Panc1 (cell line): ENCODE measurements at regions not wholly inside any gene's neighbourhood (a gene's known extent, or its start where the extent isn't known, plus 50 kb on each side); places are given as distances from the start of the nearest gene placed in this dataset.

Source experiments
- ATAC-seq: fragments of 200-7000 bp; cut with Tn5 transposase; 2 replicates; pipeline ENCODE4 v1.9.1; 2020; ENCODE audit warnings: mild to moderate bottlenecking, moderate library complexity
- BruUV-seq: library from RNA; stranded (reverse); fragments of 400-500 nt; replicated peaks from 2 replicates; lab custom pipeline; 2021; lab: Mats Ljungman, UMichigan
- CTCF ChIA-PET: fragments of 300-600 bp; sonication (Branson Sonifier 250); formaldehyde crosslinking; loops from one replicate; lab custom pipeline; 2022; ENCODE audit warnings: antibody characterized with exemption; lab: Charles Lee
- POLR2A ChIA-PET: fragments of 300-600 bp; sonication (Branson Sonifier 250); formaldehyde crosslinking; loops from one replicate; lab custom pipeline; 2022; ENCODE audit warnings: antibody characterized with exemption; lab: Charles Lee
- DNase-seq: peaks from one replicate; pipeline ENCODE4 v3.0.0-alpha.2; 2010; ENCODE audit warnings: low read depth, low spot score
- H3K27ac ChIP-seq: 2 replicates; pipeline ENCODE4 v1.5.1; 2011; ENCODE audit warnings: mild to moderate bottlenecking, low read length, inconsistent platforms
- H3K27me3 ChIP-seq: fragments of 200-500 bp; sonication (Bioruptor generic); 2 replicates; pipeline ENCODE4 v1.6.0; 2014; ENCODE audit warnings: low read length, inconsistent platforms; ENCODE audit not compliant: control insufficient read depth, insufficient read depth
- H3K36me3 ChIP-seq: fragments of 200-500 bp; sonication (Bioruptor generic); 2 replicates; pipeline ENCODE4 v1.5.1; 2014; ENCODE audit warnings: inconsistent platforms, mild to moderate bottlenecking, low read length, moderate library complexity; ENCODE audit not compliant: control insufficient read depth, insufficient read depth
- H3K4me1 ChIP-seq: 2 replicates; pipeline ENCODE4 v1.5.1; 2011; ENCODE audit warnings: inconsistent platforms, mild to moderate bottlenecking, low read length, moderate library complexity; ENCODE audit not compliant: control insufficient read depth, insufficient read depth
- H3K4me3 ChIP-seq, 2 experiments: 2 replicates each; pipeline ENCODE4 v1.5.1; 2011 to 2012; ENCODE audit warnings: low read depth in 2 of 2, low read length in 2 of 2, mild to moderate bottlenecking in 2 of 2, inconsistent platforms in 1 of 2, moderate library complexity in 1 of 2
- H3K9me3 ChIP-seq: fragments of 200-500 bp; sonication (Bioruptor generic); 2 replicates; pipeline ENCODE4 v1.5.1; 2014; ENCODE audit warnings: low read depth, mild to moderate bottlenecking, inconsistent platforms, low read length, moderate library complexity; ENCODE audit not compliant: control insufficient read depth, insufficient read depth
- POLR2AphosphoS5 ChIP-seq: IDR thresholded peaks from 2 replicates; pipeline ENCODE4 v1.6.1; 2012; ENCODE audit warnings: mild to moderate bottlenecking, low read depth, low read length, moderate library complexity
- SIN3A ChIP-seq: IDR thresholded peaks from 2 replicates; pipeline ENCODE4 v1.6.1; 2012; ENCODE audit warnings: low read depth, mild to moderate bottlenecking, low read length, moderate library complexity, borderline replicate concordance; ENCODE audit not compliant: insufficient read depth
- TCF7L2 ChIP-seq: IDR thresholded peaks from 2 replicates; pipeline ENCODE4 v1.6.1; 2011; ENCODE audit warnings: mild to moderate bottlenecking, low read depth, low read length, inconsistent platforms
- in situ Hi-C: cut with HindIII; loops from 2 replicates; pipeline ENCODE4 v1.10.0; 2016; ENCODE audit warnings: low sequenced_read_pairs, low pct_unique_long_range_greater_than_20kb
- intact Hi-C: fragments of 100-400 bp; cut with micrococcal nuclease; formaldehyde crosslinking; loops from one replicate; pipeline ENCODE4 v1.10.0; 2022; ENCODE audit not compliant: unreplicated experiment
- TF ChIP-seq, protein P1 (sequence below), 2 experiments: IDR thresholded peaks; 2 replicates each; pipeline ENCODE4 v1.6.1; 2011 to 2012; ENCODE audit warnings: low read depth in 2 of 2, control low read depth in 1 of 2, low read length in 1 of 2, mild to moderate bottlenecking in 1 of 2, moderate library complexity in 1 of 2; ENCODE audit not compliant: insufficient read depth in 1 of 2
- TF ChIP-seq, protein P2 (sequence below): fragments of 450-650 bp; IDR thresholded peaks from 2 replicates; pipeline ENCODE4 v1.5.1; 2017; ENCODE audit warnings: mild to moderate bottlenecking

DNA sequence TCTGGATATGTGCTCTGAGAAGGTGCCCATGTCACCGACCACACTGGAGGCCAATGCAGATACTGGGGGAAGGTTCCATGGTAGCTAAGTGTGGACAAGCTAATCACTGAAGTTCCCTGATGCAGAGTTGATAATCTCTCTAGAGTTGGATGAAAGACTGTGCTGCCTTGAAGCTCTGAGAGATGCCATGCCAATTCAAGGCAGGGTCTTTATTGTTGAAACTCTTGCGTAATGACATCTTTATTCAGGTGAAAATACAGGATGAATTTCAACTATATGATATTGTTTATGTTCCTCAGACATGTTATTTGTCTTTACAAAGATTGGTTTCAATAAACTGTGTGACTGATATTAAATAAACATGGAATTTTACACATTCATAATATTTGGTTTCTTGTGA, 167.6 kb upstream of the TMEM161B start:
- TF ChIP-seq POLR2AphosphoS5 (no peak), TCF7L2 (no peak), SIN3A (no peak)
- TF ChIP-seq, protein P1, sequence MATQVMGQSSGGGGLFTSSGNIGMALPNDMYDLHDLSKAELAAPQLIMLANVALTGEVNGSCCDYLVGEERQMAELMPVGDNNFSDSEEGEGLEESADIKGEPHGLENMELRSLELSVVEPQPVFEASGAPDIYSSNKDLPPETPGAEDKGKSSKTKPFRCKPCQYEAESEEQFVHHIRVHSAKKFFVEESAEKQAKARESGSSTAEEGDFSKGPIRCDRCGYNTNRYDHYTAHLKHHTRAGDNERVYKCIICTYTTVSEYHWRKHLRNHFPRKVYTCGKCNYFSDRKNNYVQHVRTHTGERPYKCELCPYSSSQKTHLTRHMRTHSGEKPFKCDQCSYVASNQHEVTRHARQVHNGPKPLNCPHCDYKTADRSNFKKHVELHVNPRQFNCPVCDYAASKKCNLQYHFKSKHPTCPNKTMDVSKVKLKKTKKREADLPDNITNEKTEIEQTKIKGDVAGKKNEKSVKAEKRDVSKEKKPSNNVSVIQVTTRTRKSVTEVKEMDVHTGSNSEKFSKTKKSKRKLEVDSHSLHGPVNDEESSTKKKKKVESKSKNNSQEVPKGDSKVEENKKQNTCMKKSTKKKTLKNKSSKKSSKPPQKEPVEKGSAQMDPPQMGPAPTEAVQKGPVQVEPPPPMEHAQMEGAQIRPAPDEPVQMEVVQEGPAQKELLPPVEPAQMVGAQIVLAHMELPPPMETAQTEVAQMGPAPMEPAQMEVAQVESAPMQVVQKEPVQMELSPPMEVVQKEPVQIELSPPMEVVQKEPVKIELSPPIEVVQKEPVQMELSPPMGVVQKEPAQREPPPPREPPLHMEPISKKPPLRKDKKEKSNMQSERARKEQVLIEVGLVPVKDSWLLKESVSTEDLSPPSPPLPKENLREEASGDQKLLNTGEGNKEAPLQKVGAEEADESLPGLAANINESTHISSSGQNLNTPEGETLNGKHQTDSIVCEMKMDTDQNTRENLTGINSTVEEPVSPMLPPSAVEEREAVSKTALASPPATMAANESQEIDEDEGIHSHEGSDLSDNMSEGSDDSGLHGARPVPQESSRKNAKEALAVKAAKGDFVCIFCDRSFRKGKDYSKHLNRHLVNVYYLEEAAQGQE (IDR thresholded peaks at IDR 0.05; ENCODE audit: insufficient read depth in 1 of 2, low read depth in 2 of 2, low read length in 1 of 2), result no peak
- TF ChIP-seq, protein P2, sequence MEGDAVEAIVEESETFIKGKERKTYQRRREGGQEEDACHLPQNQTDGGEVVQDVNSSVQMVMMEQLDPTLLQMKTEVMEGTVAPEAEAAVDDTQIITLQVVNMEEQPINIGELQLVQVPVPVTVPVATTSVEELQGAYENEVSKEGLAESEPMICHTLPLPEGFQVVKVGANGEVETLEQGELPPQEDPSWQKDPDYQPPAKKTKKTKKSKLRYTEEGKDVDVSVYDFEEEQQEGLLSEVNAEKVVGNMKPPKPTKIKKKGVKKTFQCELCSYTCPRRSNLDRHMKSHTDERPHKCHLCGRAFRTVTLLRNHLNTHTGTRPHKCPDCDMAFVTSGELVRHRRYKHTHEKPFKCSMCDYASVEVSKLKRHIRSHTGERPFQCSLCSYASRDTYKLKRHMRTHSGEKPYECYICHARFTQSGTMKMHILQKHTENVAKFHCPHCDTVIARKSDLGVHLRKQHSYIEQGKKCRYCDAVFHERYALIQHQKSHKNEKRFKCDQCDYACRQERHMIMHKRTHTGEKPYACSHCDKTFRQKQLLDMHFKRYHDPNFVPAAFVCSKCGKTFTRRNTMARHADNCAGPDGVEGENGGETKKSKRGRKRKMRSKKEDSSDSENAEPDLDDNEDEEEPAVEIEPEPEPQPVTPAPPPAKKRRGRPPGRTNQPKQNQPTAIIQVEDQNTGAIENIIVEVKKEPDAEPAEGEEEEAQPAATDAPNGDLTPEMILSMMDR, result no peak
- no peaks in the 10 kb centered on the region for H3K27me3 ChIP-seq
- intact Hi-C loops, result no loop called here

DNA sequence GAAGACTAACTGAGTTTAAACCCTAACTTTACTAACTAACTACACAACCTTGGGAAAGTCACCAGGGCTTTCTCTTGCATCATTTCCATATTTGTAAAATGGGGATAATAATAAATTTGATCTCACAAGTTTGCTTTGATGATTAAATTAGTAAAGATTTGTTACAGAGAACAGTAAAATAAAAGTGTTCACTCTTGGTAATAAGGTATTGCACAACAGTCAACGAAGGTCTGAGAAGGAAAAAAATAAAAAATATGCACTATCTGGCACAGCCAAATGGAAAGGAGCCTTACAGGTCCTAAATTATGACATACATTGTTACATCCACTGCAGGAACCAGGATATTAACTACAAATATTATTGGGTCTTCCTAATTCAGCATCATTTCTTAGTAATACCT, 160.0 kb upstream of the TMEM161B start:
- no peaks in the 10 kb centered on the region for H3K36me3 ChIP-seq
- no peak overlapping the region for H3K4me3 ChIP-seq
- no peak for DNase-seq
- H3K27ac ChIP-seq, result no peak overlapping the region
- no peaks in the 10 kb centered on the region for H3K9me3 ChIP-seq
- TF ChIP-seq, protein P1 (IDR thresholded peaks at IDR 0.05; ENCODE audit: insufficient read depth in 1 of 2, low read depth in 2 of 2, low read length in 1 of 2), result no peak
- TF ChIP-seq, protein P2, result no peak
- TF ChIP-seq TCF7L2 (no peak), SIN3A (no peak), POLR2AphosphoS5 (no peak)
- no TSS peak for BruUV-seq
- no peaks in the 10 kb centered on the region for H3K27me3 ChIP-seq
- in situ Hi-C loops, result no loop called here
- POLR2A ChIA-PET, result no interaction called here
- no peaks in the 10 kb centered on the region for H3K4me1 ChIP-seq
- intact Hi-C loops, result no loop called here
- CTCF ChIA-PET, result no interaction called here
- no peak for ATAC-seq

More for the DNA sequence above, 167.6 kb upstream of the TMEM161B start:
- Histone ChIP-seq H3K4me1 (no peaks in the 10 kb centered on the region), H3K36me3 (no peaks in the 10 kb centered on the region), H3K27ac (no peak overlapping the region), H3K4me3 (no peak overlapping the region), H3K9me3 (no peaks in the 10 kb centered on the region)
- ATAC-seq (no peak), DNase-seq (no peak)
- ChIA-PET CTCF (no interaction called here), POLR2A (interaction anchor here (0.5 kb wide), 1 partner anchor 232 kb away, joined by 4 read pairs; no protein-coding TSS in a partner anchor)
- in situ Hi-C loops, result no loop called here
- BruUV-seq, result no TSS peak
